H1 (cell line): ENCODE measurements at regions not wholly inside any gene's neighbourhood (a gene's known extent, or its start where the extent isn't known, plus 50 kb on each side); places are given as distances from the start of the nearest gene placed in this dataset.
A peak's percentile ranks its signal among the peaks of the same experiment; 100 is the strongest.

ENCODE experiments used
- CTCF ChIA-PET: fragments of 300-600 bp; sonication (Branson Sonifier 250); formaldehyde crosslinking; loops from one replicate; lab custom pipeline; 2021; ENCODE audit not compliant: partially characterized antibody; lab: Charles Lee
- POLR2A ChIA-PET: fragments of 300-600 bp; sonication (Branson Sonifier 250); formaldehyde crosslinking; loops from one replicate; lab custom pipeline; 2021; ENCODE audit warnings: inconsistent platforms; ENCODE audit not compliant: partially characterized antibody; lab: Charles Lee
- DNase-seq, 2 experiments: peaks; one replicate each; pipeline versions ENCODE4 v3.0.0 to v3.0.0-alpha.2; 2010 to 2022; ENCODE audit warnings: low spot score in 2 of 2, low read depth in 1 of 2, mixed read lengths in 1 of 2
- FAIRE-seq: peaks from 2 replicates; lab custom pipeline; 2011; peaks lifted over from hg19 to GRCh38; lab: Jason Lieb, UNC
- H2AFZ ChIP-seq: 2 replicates; pipeline ENCODE4 v1.8.1; 2012; ENCODE audit warnings: low read length, inconsistent platforms
- H2AK5ac ChIP-seq: 2 replicates; pipeline ENCODE4 v1.6.1; 2013; ENCODE audit warnings: low read depth, low read length
- H2BK120ac ChIP-seq: replicated peaks from 2 replicates; pipeline ENCODE3; 2013; ENCODE audit warnings: low read depth, low read length, inconsistent platforms
- H2BK12ac ChIP-seq: 2 replicates; pipeline ENCODE4 v1.6.1; 2013; ENCODE audit warnings: low read depth, low read length
- H2BK15ac ChIP-seq: 2 replicates; pipeline ENCODE4 v1.6.1; 2013; ENCODE audit warnings: low read length
- H2BK20ac ChIP-seq: 2 replicates; pipeline ENCODE4 v1.6.1; 2013; ENCODE audit warnings: low read length
- H2BK5ac ChIP-seq: 2 replicates; pipeline ENCODE4 v1.6.1; 2013; ENCODE audit warnings: low read depth, low read length
- H3K14ac ChIP-seq: 2 replicates; pipeline ENCODE4 v1.6.1; 2013; ENCODE audit warnings: inconsistent platforms; ENCODE audit not compliant: insufficient read length
- H3K18ac ChIP-seq: 2 replicates; pipeline ENCODE4 v1.6.1; 2013; ENCODE audit warnings: low read length; ENCODE audit errors: extremely low read depth
- H3K23ac ChIP-seq: 2 replicates; pipeline ENCODE4 v1.6.1; 2013; ENCODE audit warnings: inconsistent platforms; ENCODE audit not compliant: insufficient read length
- H3K23me2 ChIP-seq: 2 replicates; pipeline ENCODE4 v1.6.1; 2013; ENCODE audit warnings: low read depth, low read length
- H3K27ac ChIP-seq: 2 replicates; pipeline ENCODE4 v1.6.1; 2011; ENCODE audit warnings: low read depth, low read length, inconsistent platforms
- H3K27me3 ChIP-seq, 4 experiments: replicated peaks in 1 of 4; 1 replicate in 1 of 4; 2 replicates in 3 of 4; pipeline versions ENCODE4 v1.6.1 to v1.8.1; 2011 to 2013; ENCODE audit warnings: low read length in 3 of 4, mild to moderate bottlenecking in 3 of 4, inconsistent platforms in 2 of 4, mixed read lengths in 2 of 4, moderate library complexity in 1 of 4; ENCODE audit not compliant: control insufficient read depth in 3 of 4, insufficient read depth in 3 of 4; ENCODE audit errors: extremely low read depth in 1 of 4
- H3K36me3 ChIP-seq, 4 experiments: 2 replicates each; pipeline versions ENCODE4 v1.6.1 to v1.8.1; 2011 to 2013; ENCODE audit warnings: mild to moderate bottlenecking in 4 of 4, low read length in 3 of 4, moderate library complexity in 2 of 4, control low read depth in 1 of 4, inconsistent platforms in 1 of 4; ENCODE audit not compliant: insufficient read depth in 4 of 4, control insufficient read depth in 2 of 4
- H3K4ac ChIP-seq: replicated peaks from 2 replicates; pipeline ENCODE3; 2013; ENCODE audit warnings: low read length, low read depth, mixed read lengths, inconsistent platforms; ENCODE audit not compliant: insufficient read length
- H3K4me1 ChIP-seq, 4 experiments: replicated peaks in 1 of 4; 1 replicate in 1 of 4; 2 replicates in 3 of 4; pipeline versions ENCODE4 v1.6.1 to v1.8.1; 2011 to 2013; ENCODE audit warnings: low read length in 3 of 4, inconsistent platforms in 2 of 4, mixed read lengths in 1 of 4; ENCODE audit not compliant: insufficient read depth in 4 of 4, control insufficient read depth in 3 of 4
- H3K4me2 ChIP-seq, 2 experiments: 2 replicates each; pipeline versions ENCODE4 v1.6.1 to v1.8.1; 2011 to 2013; ENCODE audit warnings: low read depth in 2 of 2, low read length in 2 of 2, control low read depth in 1 of 2, inconsistent platforms in 1 of 2, mild to moderate bottlenecking in 1 of 2; ENCODE audit not compliant: insufficient read depth in 1 of 2
- H3K4me3 ChIP-seq, 4 experiments: fragments of 200-600, 300-600 bp in 1 of 4; sonication (generic), shearing (Covaris generic), sonication (Bioruptor Twin) in 1 of 4; 2 replicates each; pipeline versions ENCODE4 v1.5.1 to v1.8.1; 2011 to 2016; ENCODE audit warnings: low read length in 4 of 4, low read depth in 3 of 4, control low read depth in 2 of 4, inconsistent platforms in 2 of 4, mild to moderate bottlenecking in 2 of 4, mixed read lengths in 1 of 4, moderate library complexity in 1 of 4; ENCODE audit not compliant: insufficient read depth in 2 of 4; ENCODE audit errors: extremely low read depth in 1 of 4
- H3K56ac ChIP-seq: replicated peaks from 2 replicates; pipeline ENCODE3; 2013; ENCODE audit warnings: low read depth, mild to moderate bottlenecking, mixed read lengths, low read length, inconsistent platforms; ENCODE audit not compliant: insufficient read length
- H3K79me1 ChIP-seq: 2 replicates; pipeline ENCODE4 v1.6.1; 2013; ENCODE audit warnings: low read depth, low read length, control low read depth
- H3K79me2 ChIP-seq, 2 experiments: 2 replicates each; pipeline versions ENCODE4 v1.6.1 to v1.8.1; 2012 to 2013; ENCODE audit warnings: low read length in 2 of 2, mild to moderate bottlenecking in 2 of 2, inconsistent platforms in 1 of 2; ENCODE audit not compliant: insufficient read depth in 2 of 2, control insufficient read depth in 1 of 2
- H3K9ac ChIP-seq, 4 experiments: replicated peaks in 1 of 4; 1 replicate in 1 of 4; 2 replicates in 3 of 4; pipeline versions ENCODE4 v1.6.1 to v1.8.1; 2011 to 2013; ENCODE audit warnings: low read depth in 3 of 4, low read length in 3 of 4, control low read depth in 2 of 4, mild to moderate bottlenecking in 2 of 4, moderate library complexity in 2 of 4, inconsistent platforms in 1 of 4; ENCODE audit errors: extremely low read depth in 1 of 4
- H3K9me3 ChIP-seq, 2 experiments: 2 replicates each; pipeline versions ENCODE4 v1.6.1 to v1.8.1; 2012 to 2013; ENCODE audit warnings: mild to moderate bottlenecking in 2 of 2, moderate library complexity in 2 of 2, control low read depth in 1 of 2, inconsistent platforms in 1 of 2, low read depth in 1 of 2, low read length in 1 of 2, mixed read lengths in 1 of 2; ENCODE audit not compliant: insufficient read depth in 2 of 2
- H4K20me1 ChIP-seq, 2 experiments: replicated peaks in 1 of 2; 2 replicates each; pipeline versions ENCODE3 to v1.8.1; 2011 to 2013; ENCODE audit warnings: inconsistent platforms in 2 of 2, low read length in 2 of 2, mild to moderate bottlenecking in 1 of 2; ENCODE audit not compliant: insufficient read depth in 2 of 2, control insufficient read depth in 1 of 2
- H4K5ac ChIP-seq: 2 replicates; pipeline ENCODE4 v1.6.1; 2013; ENCODE audit warnings: low read length, low read depth, mixed read lengths, inconsistent platforms; ENCODE audit not compliant: insufficient read length
- H4K8ac ChIP-seq: 2 replicates; pipeline ENCODE4 v1.8.0; 2013; ENCODE audit warnings: mild to moderate bottlenecking, moderate library complexity, low read length, inconsistent platforms; ENCODE audit not compliant: insufficient read depth; ENCODE audit errors: extremely low read depth
- H4K91ac ChIP-seq: replicated peaks from 2 replicates; pipeline ENCODE3; 2013; ENCODE audit warnings: low read length, mixed read lengths, inconsistent platforms; ENCODE audit not compliant: insufficient read length
- BRCA1 ChIP-seq: IDR thresholded peaks from 2 replicates; pipeline ENCODE4 v1.6.1; 2012; ENCODE audit warnings: low read depth, low read length, improper control_type of control experiment
- NANOG ChIP-seq: IDR thresholded peaks from 2 replicates; pipeline ENCODE4 v1.6.1; 2011; ENCODE audit warnings: low read length, low read depth, mild to moderate bottlenecking, inconsistent platforms; ENCODE audit not compliant: insufficient read depth, poor library complexity, severe bottlenecking
- POLR2AphosphoS5 ChIP-seq: IDR thresholded peaks from 2 replicates; pipeline ENCODE4 v1.6.1; 2011; ENCODE audit warnings: low read depth, low read length
- SAP30 ChIP-seq: fragments of 300-600 bp; sonication (generic); IDR thresholded peaks from 2 replicates; pipeline ENCODE4 v1.7.1; 2012; ENCODE audit warnings: low read length, moderate library complexity, mild to moderate bottlenecking, inconsistent platforms; ENCODE audit not compliant: insufficient read depth, insufficient replicate concordance
- SIRT6 ChIP-seq: IDR thresholded peaks from one replicate; pipeline ENCODE4 v1.7.1; 2012; ENCODE audit warnings: low read length, inconsistent platforms
- SP4 ChIP-seq: IDR thresholded peaks from 2 replicates; pipeline ENCODE4 v1.6.1; 2012; ENCODE audit warnings: low read length, inconsistent platforms
- TAF1 ChIP-seq: IDR thresholded peaks from 2 replicates; pipeline ENCODE4 v1.6.1; 2011; ENCODE audit warnings: mild to moderate bottlenecking, low read depth, low read length
- TEAD4 ChIP-seq: IDR thresholded peaks from 2 replicates; pipeline ENCODE4 v1.6.1; 2012; ENCODE audit warnings: low read depth, low read length, inconsistent platforms, mixed read lengths
- ZNF274 ChIP-seq: IDR thresholded peaks from 2 replicates; pipeline ENCODE4 v1.7.0; 2012; ENCODE audit warnings: low read length, borderline replicate concordance; ENCODE audit errors: extremely low read depth
- WGBS, 2 experiments: shearing (Covaris generic) in 1 of 2; methylation state at CpG; one replicate each; pipeline versions ENCODE4 v1.1.6 to v1.1.7; 2013 to 2015; ENCODE audit warnings: low lambda C conversion rate in 2 of 2, mixed read lengths in 2 of 2, inconsistent platforms in 1 of 2, low coverage in 1 of 2, missing lambda C conversion rate in 1 of 2; ENCODE audit not compliant: insufficient replicate concordance in 2 of 2, insufficient coverage in 1 of 2, insufficient read length in 1 of 2; ENCODE audit errors: extremely low coverage in 1 of 2, missing lambda C conversion rate in 1 of 2; 5-methylcytosine and 5-hydroxymethylcytosine counted together

- Histone ChIP-seq H3K79me2 (no peaks in the 10 kb centered on the region), H3K4ac (no peak overlapping the region), H3K56ac (no peak overlapping the region), H4K5ac (no peak overlapping the region), H2AK5ac (peak overlapping the region; percentile 20; the same call in 1 of the 2 replicates)
- POLR2A ChIA-PET: no interaction called here
- TF ChIP-seq ZNF274 (no peak), SIRT6 (no peak), SP4 (no peak), NANOG (no peak), TEAD4 (no peak), TAF1 (no peak), SAP30 (no peak), BRCA1 (no peak), POLR2AphosphoS5 (no peak)
- TF ChIP-seq, all 59 proteins: peak for 0
- peak; percentile 77 for FAIRE-seq
- Histone ChIP-seq H3K36me3 (no peaks in the 10 kb centered on the region), H3K14ac (no peak overlapping the region), H3K9me3 (no peaks in the 10 kb centered on the region), H3K18ac (no peak overlapping the region), H3K4me2 (peak overlapping the region in 1 of 2 experiments; percentile 18; a peak in 1 of 4 replicates), H3K23me2 (0 out of 2 replicates have a peak, but pooled peaks cover 3% of the 10 kb centered on the region), H2BK20ac (peak overlapping the region; percentile 74; the same call in 1 of the 2 replicates), H3K9ac (no peak overlapping the region), H2AFZ (no peak overlapping the region), H4K8ac (no peak overlapping the region), H3K27me3 (no peaks in the 10 kb centered on the region; a peak in 1 of 7 replicates), H3K27ac (no peak overlapping the region), H4K20me1 (no peaks in the 10 kb centered on the region), H3K4me1 (peaks cover 0 to 9% (median 4%) of the 10 kb centered on the region in 4 experiments; a peak in 3 of 7 replicates), H3K4me3 (no peak overlapping the region), H3K79me1 (no peaks in the 10 kb centered on the region), H2BK5ac (peak overlapping the region; percentile 22; the same call in 1 of the 2 replicates), H4K91ac (peak overlapping the region; percentile 23), H2BK12ac (0 out of 2 replicates have a peak overlapping the region, but pooled peaks have one; percentile 44), H2BK15ac (no peak overlapping the region), H3K23ac (no peak overlapping the region), H2BK120ac (no peak overlapping the region)
- 76% methylated on average over 4 of the region's 4 CpGs; no CpG with 5 or more reads in 1 of the 2 experiments for WGBS, 2 experiments
- no peak for DNase-seq
- CTCF ChIA-PET: interaction anchor here (1.5 to 1.6 kb wide), 2 partner anchors 13 to 18 kb away, joined by 3 read pairs; no protein-coding TSS in a partner anchor
Measured at GRCh38 chr1:165070675-165071074, 285.8 kb downstream of the LMX1A start.
